Mesenteric fat pad (tissue), 1 donor: ENCODE measurements at regions not wholly inside any gene's neighbourhood (a gene's known extent, or its start where the extent isn't known, plus 50 kb on each side); places are given as distances from the start of the nearest gene placed in this dataset.

Experiments
- DNase-seq: peaks from one replicate; pipeline ENCODE4 v3.0.0-alpha.2; 2020; ENCODE audit warnings: low spot score
- donor health status: DM: yes; HTN: yes; CAD: no.

DNA sequence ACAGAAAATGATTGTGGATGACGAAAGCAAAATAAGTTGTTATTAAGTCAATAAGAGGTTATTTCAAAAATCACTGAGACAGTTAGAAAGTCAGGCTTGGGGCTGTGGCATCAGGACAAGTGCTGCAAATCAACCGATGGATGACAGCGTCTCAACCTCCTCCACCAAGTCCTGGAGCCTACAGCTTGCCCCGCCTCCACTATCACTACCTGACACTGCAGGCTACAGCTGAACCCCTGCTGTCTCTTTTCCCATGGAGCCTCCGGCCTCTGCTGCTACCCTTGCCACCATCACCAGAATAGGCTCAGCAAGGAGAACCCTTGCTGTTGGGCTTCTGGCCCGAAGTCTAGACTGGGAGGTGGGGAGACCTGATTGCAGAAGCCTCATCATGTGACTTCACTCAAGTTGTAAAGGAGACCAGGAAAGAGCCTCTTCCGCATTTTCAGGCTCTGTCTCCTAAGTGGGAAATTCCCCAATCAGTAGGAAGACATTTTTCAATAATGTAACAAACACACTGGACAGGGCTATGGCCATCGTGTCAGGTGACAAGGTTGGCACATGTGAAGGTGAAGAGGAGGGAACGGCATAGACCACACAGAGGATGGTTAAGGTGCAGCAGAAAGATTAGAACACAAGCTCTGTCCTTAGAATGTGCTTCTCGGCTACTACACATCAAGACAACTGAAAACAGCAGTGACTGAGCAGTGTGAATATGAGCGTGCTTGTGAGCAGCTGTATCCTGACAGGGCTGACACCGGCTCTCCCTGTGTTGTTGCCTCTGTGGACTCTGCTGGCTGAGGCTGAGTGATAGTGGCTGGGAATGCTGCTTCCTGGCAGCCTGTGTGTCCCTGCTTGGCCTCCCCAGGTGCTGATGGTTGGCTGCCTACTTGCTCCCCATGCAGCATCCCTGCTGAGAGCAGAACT is 660.7 kb downstream of the PTPRU start:
- DNase-seq = peak; percentile 26

DNA sequence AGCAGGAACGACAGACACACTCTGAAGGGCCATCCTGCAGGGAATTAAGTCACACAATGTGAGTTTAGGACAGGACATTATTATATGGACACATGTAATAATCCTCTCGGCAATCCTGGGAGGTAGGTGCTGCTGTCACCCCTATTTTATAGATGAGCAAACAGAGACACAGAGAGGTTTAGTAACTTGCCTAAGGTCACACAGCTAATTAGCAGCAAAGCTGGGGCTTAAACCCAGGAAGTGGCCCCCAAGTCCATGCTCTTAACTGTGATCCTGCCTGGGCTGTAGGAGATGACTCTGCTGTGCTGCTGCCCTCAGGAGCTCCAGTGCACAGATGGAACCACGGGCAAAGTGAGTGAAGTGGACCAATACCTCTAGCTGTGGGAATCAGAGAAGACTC is 660.0 kb downstream of the PTPRU start:
- no peak for DNase-seq

DNA sequence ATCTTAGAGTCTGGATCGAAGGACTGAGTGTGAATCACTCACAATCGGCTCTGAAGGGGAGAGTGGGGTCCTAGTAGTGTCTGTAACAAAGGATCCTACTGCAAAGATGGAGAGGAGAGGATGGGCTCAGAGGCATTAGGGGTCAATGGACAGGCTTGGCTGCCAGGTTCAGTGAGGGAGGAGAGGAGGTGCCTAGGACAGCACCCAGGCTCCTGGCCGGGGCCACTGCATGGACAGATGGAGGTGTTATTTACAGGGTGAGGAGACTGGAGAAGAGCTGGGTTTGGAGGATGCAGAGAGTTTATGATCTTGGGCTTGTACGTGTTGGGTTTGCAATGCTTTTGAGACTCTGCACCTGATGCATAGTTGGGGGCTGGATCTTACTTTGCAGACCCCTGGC is 658.9 kb downstream of the PTPRU start:
- DNase-seq = peak; percentile 69

DNA sequence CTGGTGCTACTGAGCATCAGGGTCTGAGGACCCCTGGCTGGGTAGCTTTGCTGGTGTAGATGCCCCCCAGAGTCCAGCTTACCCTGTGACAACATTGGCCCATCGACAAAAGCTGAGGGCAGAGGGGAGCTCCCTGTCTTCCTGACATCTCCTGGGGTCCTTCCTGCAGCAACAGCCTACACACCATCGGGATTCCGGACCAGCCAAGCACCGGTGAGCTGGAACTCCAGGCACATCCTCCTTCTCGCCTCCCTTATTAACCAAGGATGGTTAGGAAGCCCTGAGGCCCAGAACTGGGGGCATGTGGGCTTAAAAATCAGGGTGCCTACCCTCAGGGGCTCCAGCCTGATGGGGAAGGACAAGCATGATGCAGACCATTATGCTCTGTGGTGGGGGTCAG is 658.0 kb downstream of the PTPRU start:
- peak; percentile 26 for DNase-seq

DNA sequence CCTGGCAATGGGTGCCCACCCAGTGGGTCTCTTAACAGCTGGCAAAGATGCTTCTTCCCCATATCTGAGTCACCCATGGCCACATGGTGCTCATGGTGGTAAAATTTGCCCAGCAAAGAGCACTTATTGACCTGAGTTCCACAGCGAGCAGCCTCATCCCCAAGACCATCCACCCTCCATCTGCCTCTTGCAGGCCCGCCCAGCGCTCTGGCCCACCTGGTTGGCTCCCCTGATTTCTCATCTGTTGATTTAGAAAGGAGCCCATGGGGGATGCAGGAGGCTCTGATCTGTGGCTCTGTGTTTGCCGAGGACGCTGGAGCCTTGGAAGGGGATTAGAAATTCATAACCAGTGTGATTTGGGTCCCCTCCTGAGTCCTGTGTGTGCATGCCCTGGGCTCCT is 657.5 kb downstream of the PTPRU start:
- peak; percentile 67 for DNase-seq

DNA sequence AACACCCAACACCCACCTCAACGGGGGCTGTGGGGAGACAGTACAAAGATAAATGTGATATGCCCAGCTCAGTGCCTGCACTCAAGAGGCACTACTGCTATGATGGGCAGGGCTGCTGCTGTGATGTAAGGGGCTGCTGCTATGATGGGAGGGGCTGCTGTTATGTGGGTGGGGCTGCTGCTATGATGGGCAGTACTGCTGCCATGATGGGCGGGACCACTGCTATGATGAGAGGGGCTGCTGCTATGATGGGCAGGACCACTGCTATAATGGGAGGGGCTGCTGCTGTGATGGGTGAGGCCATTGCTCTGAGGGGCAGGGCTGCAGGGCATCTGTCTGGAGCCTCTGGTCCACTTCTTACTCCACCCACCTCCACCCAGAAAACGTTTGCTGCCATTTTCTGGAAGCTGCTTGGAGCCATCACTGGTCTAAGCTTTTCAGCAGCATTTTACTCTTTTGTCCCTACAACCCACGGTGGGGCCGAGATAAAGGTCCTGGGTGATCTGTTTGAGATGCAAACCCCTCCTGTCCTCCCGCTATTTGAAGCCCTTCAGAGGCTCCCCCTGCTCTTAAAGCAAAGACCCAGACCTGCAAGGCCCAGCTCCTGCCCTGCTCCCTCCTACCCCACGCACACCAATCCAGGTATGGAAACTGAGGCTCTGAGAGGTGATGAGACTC is 656.9 kb downstream of the PTPRU start:
- DNase-seq = peak; percentile 53

DNA sequence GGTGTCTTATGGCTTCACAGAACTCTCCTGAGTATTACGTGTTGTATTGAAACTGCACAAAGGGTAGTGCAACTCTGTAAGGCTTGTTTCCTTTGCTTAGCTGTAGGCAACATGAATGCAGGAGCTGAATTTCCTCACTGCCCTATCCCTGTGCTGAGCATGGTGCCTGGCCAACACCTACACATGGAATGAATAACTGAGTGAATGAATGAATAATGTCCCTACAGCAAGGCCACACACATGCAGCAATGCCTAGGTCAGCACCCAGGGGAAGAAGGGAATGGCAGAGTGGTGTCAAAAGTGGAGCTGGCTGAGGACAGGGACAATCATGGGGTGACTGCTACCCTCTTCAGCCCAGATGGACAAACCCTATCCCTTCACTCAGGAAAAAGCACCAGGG is 655.9 kb downstream of the PTPRU start:
- no peak for DNase-seq

DNA sequence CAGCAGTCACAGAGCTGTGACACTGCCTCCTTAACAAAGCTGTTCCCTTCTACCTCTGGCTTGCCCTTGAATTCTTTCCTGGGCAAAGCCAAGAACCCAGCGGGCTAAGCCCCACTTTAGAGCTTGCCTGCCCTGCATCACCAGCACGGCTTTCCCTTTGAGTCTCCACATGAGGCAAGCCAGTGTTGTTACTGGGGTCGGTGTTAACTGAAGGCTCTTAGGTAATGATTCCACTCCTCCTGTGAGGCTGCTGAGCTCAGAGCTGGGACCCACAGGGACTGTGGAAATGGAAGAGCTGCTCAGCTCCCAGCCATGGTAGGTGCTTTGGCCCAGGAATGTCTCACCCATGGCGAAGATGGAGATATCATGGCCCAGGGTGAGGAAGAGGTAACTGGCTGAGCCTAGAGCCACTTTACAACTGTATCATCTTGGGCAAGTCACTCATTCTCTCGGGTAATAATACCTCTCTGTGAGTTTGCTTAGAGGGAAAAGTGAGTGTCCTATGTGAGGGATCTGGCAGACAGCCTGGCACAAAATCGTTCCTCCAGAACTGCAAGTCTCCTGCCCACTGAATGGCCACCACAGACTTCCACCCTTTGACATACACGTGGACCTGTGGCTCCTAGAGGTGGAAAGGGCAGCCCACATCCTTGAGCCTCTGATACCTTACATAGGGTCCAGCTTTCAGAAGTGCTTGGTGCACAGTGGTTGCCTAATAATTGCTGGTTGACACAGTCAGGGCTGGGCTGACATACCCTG is 654.1 kb downstream of the PTPRU start:
- DNase-seq = peak; percentile 65

DNA sequence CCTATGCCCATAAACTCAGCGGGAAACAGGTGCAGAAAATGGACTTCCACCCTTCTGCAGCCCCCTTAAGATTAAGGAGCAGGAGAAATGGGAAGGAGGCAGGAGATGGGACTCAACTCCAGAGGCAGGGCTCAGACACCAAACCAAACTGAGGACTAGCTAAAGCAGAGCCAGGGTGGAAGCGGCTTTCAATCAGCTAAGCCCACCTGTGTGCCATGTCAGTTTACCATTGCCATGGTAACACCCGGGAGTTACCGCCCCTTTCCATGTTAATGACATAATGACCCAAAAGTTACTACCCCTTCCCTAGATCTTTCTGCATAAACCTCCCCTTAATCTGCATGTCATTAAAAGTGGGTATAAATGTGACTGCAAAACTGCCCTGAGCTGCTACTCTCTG is 653.5 kb downstream of the PTPRU start:
- DNase-seq = no peak

DNA sequence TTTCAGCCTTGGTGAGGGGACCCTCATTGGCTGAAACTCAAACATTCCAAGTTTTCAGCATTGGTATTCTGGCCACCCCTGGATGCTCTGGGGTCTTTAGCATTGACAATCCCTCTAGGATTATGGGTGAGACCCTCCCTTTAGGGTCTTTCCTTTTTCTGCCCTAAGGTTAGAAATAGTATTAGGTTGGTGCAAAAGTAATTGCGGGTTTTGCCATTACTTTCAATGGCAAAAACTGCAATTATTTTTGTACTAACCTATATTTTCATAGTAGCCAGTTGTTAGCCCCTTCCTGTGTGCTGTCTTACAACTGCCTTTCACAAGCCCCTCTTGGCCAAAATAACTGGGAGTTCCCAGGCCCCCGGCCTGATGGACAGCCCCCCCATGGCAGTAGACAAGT is 648.4 kb downstream of the PTPRU start:
- DNase-seq = no peak

DNA sequence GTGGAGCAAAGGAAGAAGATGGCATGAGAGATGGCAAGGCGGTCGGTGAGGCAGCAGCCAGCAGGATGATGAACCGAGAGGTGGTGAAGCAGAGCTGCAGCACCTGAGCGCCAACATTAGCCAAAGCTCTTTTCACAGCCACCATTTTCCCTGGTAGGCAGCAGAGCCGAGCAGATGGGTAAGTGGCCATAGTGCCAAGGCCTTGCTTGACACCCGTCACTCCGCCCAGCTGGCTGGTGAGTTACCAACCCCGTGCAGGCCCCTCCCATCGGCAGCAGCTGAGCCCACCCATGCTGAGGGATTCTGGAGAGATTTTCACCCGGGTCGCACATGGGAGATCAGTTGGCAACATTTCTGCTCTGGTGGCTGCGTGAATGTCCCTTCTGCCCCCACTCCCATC is 647.7 kb downstream of the PTPRU start:
- DNase-seq = peak; percentile 87

DNA sequence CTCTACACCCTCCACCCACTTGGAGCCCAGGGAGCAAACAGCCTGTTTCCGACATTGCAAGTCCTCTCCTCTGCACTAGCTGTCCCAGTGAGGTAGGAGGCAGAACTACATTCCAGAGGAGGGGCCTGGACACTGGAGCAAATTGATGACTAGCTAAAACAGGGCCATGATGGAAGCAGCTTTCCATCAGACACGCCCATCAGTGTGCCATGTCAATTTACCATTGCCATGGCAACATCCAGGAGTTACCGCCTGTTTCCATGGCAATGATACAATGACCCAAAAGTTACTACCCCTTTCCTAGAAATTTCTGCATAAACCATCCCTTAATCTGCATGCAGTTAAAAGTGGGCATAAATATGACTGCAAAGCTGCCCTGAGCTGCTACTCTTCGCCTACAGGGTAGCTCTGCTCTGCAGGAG is 647.1 kb downstream of the PTPRU start:
- peak; percentile 55 for DNase-seq

DNA sequence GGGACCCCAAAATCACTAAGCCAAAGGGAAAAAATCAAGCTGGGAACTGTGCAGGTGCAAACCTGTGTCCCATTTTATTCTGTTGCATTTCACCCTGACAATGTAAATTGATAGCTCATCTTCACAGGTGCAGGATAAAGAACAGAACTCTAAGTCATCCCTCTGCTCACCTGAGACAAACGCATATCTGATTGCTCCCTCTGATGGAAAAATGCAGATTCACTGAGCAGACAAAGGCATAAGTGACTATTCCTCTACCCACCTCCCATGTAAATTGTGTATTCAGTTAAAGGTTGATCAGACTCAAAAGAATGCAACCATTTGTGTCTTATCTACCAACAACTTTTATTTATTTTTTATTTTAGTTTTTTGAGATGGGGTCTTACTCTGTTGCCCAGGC is 644.2 kb downstream of the PTPRU start:
- no peak for DNase-seq

DNA sequence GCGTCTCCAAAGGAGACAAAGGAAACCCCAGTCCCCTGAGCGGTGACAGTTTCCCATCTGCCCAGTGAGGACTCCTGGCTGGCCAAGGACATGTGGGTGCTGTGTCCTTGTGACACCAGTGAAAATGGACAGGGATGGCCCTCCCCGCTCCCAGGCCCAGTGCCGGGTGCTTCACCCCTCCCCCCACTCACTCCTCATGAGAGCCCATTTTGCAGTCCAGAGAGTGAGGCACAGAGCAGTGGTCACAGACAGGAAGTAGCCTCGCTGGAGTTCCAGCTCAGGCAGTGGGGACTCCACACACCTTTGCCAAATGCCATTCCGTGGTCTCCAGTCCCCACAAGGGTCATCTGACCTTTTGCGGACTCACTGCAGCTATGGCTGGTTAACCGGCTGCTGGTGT is 642.9 kb downstream of the PTPRU start:
- peak; percentile 87 for DNase-seq

DNA sequence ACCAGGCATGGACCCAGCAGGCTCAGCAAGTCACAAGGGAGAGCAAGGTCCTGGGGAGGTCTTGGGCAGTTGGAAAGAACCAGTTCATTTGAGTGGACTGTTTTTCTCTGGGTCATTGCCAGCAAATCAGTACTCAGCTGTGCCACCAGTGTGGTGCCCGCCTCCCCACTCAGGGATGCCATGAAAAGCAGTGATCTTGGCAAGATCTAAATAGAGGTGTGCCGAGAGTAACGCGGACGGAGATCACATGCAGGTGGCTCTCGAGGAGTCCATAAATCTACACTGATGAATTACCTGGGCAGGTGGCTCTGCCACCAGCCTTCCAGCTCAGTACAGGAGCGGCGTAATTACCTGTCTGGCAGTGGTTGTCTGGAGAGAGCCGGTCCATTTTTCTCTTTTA is 642.2 kb downstream of the PTPRU start:
- DNase-seq = peak; percentile 51

DNA sequence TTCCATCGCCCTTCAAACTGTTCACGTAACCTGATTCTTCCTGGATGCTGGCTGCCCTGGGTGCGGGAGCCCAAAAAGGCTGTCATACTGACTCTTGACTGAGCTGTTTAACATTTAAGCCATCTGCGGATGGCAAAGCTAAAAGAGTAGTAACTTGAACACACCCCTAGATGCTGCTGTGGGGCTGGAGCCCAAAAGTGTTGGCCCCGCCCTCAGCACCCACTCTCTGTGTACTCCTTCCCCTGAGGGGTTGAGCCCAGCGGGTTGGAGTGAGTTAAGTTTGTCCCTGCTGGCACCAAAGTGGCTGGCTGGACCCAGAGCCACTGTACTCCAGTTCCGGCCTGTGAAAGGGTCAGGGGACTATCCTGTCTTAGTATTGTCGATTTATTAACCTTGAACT is 640.6 kb downstream of the PTPRU start:
- peak; percentile 85 for DNase-seq

DNA sequence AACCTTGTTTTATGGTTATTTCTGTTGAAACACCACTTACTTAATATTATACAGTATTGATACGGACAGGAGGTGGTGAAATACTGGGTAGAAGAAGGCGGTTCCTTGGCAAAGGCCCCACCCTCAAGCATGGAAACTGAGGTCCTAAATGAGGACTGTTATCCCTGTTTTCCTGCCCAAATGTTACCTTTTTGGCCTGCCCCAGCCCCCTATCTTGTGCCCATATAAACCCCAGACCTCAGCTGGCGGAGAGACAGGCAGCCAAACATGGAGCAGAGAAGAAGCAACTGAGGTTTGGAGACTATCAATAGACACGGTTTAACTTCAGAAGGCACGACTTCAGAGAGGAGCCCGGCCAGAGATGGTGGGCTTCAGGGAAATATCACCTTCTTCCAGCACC is 640.1 kb downstream of the PTPRU start:
- peak; percentile 53 for DNase-seq

DNA sequence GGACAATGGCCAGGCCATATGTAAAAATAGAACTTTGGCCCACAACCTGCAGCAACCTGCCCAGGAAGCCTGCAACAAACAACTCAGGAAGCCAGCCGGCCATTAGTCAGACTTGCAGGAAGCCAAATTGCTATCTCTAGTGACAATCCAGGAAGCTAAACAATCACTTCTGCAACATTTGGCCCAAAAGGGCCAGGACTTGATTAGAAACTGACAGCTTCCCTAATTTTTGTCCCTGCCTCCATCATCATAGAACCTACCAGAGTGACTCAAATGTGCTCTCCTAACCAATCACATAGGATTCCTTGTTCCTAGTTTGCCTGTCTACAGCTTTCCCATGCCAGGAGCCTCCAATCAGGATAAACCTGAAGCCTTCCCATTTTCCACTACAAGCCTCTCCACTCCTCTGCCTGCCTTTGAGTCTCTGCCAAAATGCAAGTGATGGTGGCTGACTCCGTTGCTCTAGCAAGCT is 639.3 kb downstream of the PTPRU start:
- peak; percentile 6 for DNase-seq

DNA sequence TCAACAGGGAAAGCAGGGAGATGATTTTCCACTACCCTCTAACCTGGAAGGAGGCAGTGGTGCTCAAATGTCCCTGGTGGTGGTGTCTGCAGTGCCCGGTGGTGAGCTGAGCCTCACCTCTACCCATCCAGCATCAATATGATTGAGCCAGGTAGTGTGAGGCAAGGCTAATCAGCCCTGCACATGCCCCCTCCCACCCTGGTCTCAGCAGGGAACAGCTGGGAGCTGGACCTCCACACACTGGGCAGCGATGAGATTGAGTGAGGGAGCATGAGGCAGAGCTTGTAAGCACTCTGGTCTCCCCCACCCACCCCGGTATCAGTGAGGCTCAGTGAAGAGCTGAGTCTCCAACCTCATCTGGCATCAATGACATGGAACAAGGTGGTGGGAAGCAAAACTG is 634.3 kb downstream of the PTPRU start:
- DNase-seq = peak; percentile 59

DNA sequence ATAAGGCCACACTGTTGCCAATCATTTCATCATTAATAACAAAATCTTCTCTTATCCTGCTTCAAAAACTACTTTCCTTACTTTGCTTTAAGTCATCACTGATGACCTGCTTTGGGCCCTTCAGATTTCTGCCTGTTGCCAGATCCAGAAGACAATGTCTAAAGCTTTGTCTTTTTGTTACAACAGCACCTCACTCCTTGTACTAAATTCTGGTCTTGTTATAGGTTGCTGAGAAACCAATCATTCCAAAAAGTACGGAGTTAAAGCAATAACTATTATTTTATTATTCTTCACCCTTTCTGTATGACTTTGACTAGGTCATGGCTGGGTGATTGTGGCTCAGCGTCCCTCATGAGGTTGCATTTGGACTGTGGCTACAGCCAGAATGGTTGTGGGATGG is 633.5 kb downstream of the PTPRU start:
- peak; percentile 14 for DNase-seq

DNA sequence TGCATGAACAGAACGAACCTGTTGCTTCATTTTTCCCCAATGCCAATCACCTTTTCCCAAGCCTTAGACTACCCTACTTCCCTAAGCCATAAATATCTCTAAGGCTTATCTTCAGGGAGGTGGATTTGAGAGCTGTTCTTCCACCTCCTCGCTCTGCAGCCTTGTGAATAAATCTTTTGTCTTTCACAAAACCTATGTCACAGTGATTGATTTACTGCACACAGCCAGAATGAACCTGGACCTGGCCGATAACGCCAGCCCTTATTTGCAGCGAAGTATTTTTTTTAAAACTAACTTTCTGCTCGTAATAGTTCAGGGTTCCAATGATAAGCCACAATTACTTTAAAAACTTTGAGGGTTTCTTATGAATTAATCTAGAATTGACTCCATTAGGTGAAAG is 632.6 kb downstream of the PTPRU start:
- no peak for DNase-seq

DNA sequence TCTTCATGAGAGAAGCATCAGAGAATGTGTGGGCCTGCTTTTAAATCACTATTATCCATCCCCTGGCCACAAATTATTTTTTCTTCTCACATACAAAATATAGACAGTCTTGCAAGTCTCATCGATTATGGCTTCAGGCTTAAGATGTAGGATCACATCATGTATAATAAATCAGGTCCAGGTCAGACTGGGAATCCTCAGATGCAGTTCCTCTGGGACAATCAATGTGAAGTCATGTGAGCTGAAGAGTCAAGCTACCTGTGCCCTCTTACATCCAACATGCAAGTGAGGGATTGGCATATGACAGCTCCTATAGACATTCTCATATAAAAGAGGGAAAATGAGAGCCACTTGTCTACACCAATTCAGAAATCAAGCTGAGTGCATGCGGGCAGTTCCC is 631.8 kb downstream of the PTPRU start:
- DNase-seq = no peak
